HG03139 (cell line): ENCODE measurements at regions not wholly inside any gene's neighbourhood (a gene's known extent, or its start where the extent isn't known, plus 50 kb on each side); places are given as distances from the start of the nearest gene placed in this dataset.
"Not testable (repeated sequence)": the region's sequence is repeated elsewhere in the genome, so short reads cannot be mapped to it uniquely, and the experiment has no call there.

ENCODE experiments used
- ATAC-seq: cut with Tn5 transposase; IDR thresholded peaks from one replicate; pipeline ENCODE4 v1.9.1; 2021; ENCODE audit not compliant: unreplicated experiment

- ATAC-seq: no peak
Observed at GRCh38 chr4:132344924-132345828, 803.9 kb upstream of the PCDH10 start.

- ATAC-seq: no peak
Observed at GRCh38 chr4:132346016-132346415, 803.1 kb upstream of the PCDH10 start.

GRCh38 chr4:132351606-132352005, 797.5 kb upstream of the PCDH10 start:
- not testable (repeated sequence) for ATAC-seq

- no peak for ATAC-seq
Observed at GRCh38 chr4:132382243-132382642, 766.9 kb upstream of the PCDH10 start.

- no peak for ATAC-seq
Observed at GRCh38 chr4:132383571-132384199, 765.4 kb upstream of the PCDH10 start.

- ATAC-seq: no peak
Observed at GRCh38 chr4:132384709-132385108, 764.4 kb upstream of the PCDH10 start.

- ATAC-seq: no peak
Observed at GRCh38 chr4:132386130-132386529, 763.0 kb upstream of the PCDH10 start.

- ATAC-seq: no peak
Observed at GRCh38 chr4:132387060-132387459, 762.0 kb upstream of the PCDH10 start.

- ATAC-seq: no peak
Observed at GRCh38 chr4:132395561-132395960, 753.5 kb upstream of the PCDH10 start.

GRCh38 chr4:132396636-132397035, 752.5 kb upstream of the PCDH10 start:
- no peak for ATAC-seq

GRCh38 chr4:132417220-132417619, 731.9 kb upstream of the PCDH10 start:
- no peak for ATAC-seq

GRCh38 chr4:132427125-132427524, 722.0 kb upstream of the PCDH10 start:
- no peak for ATAC-seq

- no peak for ATAC-seq
Observed at GRCh38 chr4:132437117-132437516, 712.0 kb upstream of the PCDH10 start.

GRCh38 chr4:132445386-132445785, 703.7 kb upstream of the PCDH10 start:
- ATAC-seq: no peak

- ATAC-seq: not testable (repeated sequence)
Observed at GRCh38 chr4:132457987-132458386, 691.1 kb upstream of the PCDH10 start.

GRCh38 chr4:132479543-132479942, 669.6 kb upstream of the PCDH10 start:
- ATAC-seq: no peak

GRCh38 chr4:132488555-132488954, 660.5 kb upstream of the PCDH10 start:
- no peak for ATAC-seq

- ATAC-seq: no peak
Observed at GRCh38 chr4:132493476-132493875, 655.6 kb upstream of the PCDH10 start.

GRCh38 chr4:132495267-132495812, 653.8 kb upstream of the PCDH10 start:
- ATAC-seq: not testable (repeated sequence)

GRCh38 chr4:132498215-132498614, 650.9 kb upstream of the PCDH10 start:
- ATAC-seq: no peak

GRCh38 chr4:132502096-132502552, 647.0 kb upstream of the PCDH10 start:
- ATAC-seq: no peak

GRCh38 chr4:132504438-132504837, 644.7 kb upstream of the PCDH10 start:
- no peak for ATAC-seq
